ENCODE measurements at regions not wholly inside any gene's neighbourhood (a gene's known extent, or its start where the extent isn't known, plus 50 kb on each side); places are given as distances from the start of the nearest gene placed in this dataset.

- H3K4me3 ChIP-seq (ENCODE audit: low read length in 2 of 2), result no peak overlapping the region
- peaks cover 25% of the 10 kb centered on the region for H3K4me1 ChIP-seq (ENCODE audit: control insufficient read depth, insufficient read depth, low read length)
- no peaks in the 10 kb centered on the region for H3K9me3 ChIP-seq (ENCODE audit: control insufficient read depth in 2 of 2, low read length in 2 of 2)
- H3K27me3 ChIP-seq (ENCODE audit: control insufficient read depth in 1 of 2, insufficient read depth in 2 of 2, low read length in 2 of 2), result no peaks in the 10 kb centered on the region
- peak overlapping the region; percentile 66 for H3K27ac ChIP-seq (ENCODE audit: low read length)
- H3K9ac ChIP-seq (ENCODE audit: low read length in 2 of 2), result peak overlapping the region in 1 of 2 donors; percentile 6
- H3K36me3 ChIP-seq (ENCODE audit: control insufficient read depth in 2 of 2, insufficient read depth in 2 of 2, low read length in 2 of 2), result no peaks in the 10 kb centered on the region
These were observed 114.7 kb upstream of the ERCC6L2 start for GRCh38 chr9:95760791-95761190.

GRCh38 chr9:95757439-95757838 lies 118.1 kb upstream of the ERCC6L2 start:
- H3K4me3 ChIP-seq (ENCODE audit: low read length in 2 of 2), result no peak overlapping the region
- H3K27me3 ChIP-seq (ENCODE audit: control insufficient read depth in 1 of 2, insufficient read depth in 2 of 2, low read length in 2 of 2), result no peaks in the 10 kb centered on the region
- peaks cover 44% of the 10 kb centered on the region for H3K4me1 ChIP-seq (ENCODE audit: control insufficient read depth, insufficient read depth, low read length)
- no peak overlapping the region for H3K9ac ChIP-seq (ENCODE audit: low read length in 2 of 2)
- peak overlapping the region; percentile 31 for H3K27ac ChIP-seq (ENCODE audit: low read length)
- H3K36me3 ChIP-seq (ENCODE audit: control insufficient read depth in 2 of 2, insufficient read depth in 2 of 2, low read length in 2 of 2), result no peaks in the 10 kb centered on the region
- H3K9me3 ChIP-seq (ENCODE audit: control insufficient read depth in 2 of 2, low read length in 2 of 2), result no peaks in the 10 kb centered on the region

GRCh38 chr9:95756986-95757385 lies 118.5 kb upstream of the ERCC6L2 start:
- peaks cover 48% of the 10 kb centered on the region for H3K4me1 ChIP-seq (ENCODE audit: control insufficient read depth, insufficient read depth, low read length)
- H3K4me3 ChIP-seq (ENCODE audit: low read length in 2 of 2), result no peak overlapping the region
- no peak overlapping the region for H3K9ac ChIP-seq (ENCODE audit: low read length in 2 of 2)
- no peaks in the 10 kb centered on the region for H3K27me3 ChIP-seq (ENCODE audit: control insufficient read depth in 1 of 2, insufficient read depth in 2 of 2, low read length in 2 of 2)
- H3K27ac ChIP-seq (ENCODE audit: low read length), result peak overlapping the region; percentile 31
- no peaks in the 10 kb centered on the region for H3K36me3 ChIP-seq (ENCODE audit: control insufficient read depth in 2 of 2, insufficient read depth in 2 of 2, low read length in 2 of 2)
- H3K9me3 ChIP-seq (ENCODE audit: control insufficient read depth in 2 of 2, low read length in 2 of 2), result no peaks in the 10 kb centered on the region

- Histone ChIP-seq H3K36me3 (ENCODE audit: control insufficient read depth in 2 of 2, insufficient read depth in 2 of 2, low read length in 2 of 2) (no peaks in the 10 kb centered on the region), H3K4me3 (ENCODE audit: low read length in 2 of 2) (no peak overlapping the region), H3K4me1 (ENCODE audit: control insufficient read depth, insufficient read depth, low read length) (peaks cover 45% of the 10 kb centered on the region), H3K9ac (ENCODE audit: low read length in 2 of 2) (no peak overlapping the region), H3K27me3 (ENCODE audit: control insufficient read depth in 1 of 2, insufficient read depth in 2 of 2, low read length in 2 of 2) (no peaks in the 10 kb centered on the region), H3K9me3 (ENCODE audit: control insufficient read depth in 2 of 2, low read length in 2 of 2) (no peaks in the 10 kb centered on the region), H3K27ac (ENCODE audit: low read length) (no peak overlapping the region)
These were observed 119.4 kb upstream of the ERCC6L2 start for GRCh38 chr9:95756101-95756500.

GRCh38 chr9:95755421-95755730 lies 120.1 kb upstream of the ERCC6L2 start:
- H3K27ac ChIP-seq (ENCODE audit: low read length), result no peak overlapping the region
- H3K27me3 ChIP-seq (ENCODE audit: control insufficient read depth in 1 of 2, insufficient read depth in 2 of 2, low read length in 2 of 2), result no peaks in the 10 kb centered on the region
- no peak overlapping the region for H3K9ac ChIP-seq (ENCODE audit: low read length in 2 of 2)
- H3K4me1 ChIP-seq (ENCODE audit: control insufficient read depth, insufficient read depth, low read length), result peaks cover 42% of the 10 kb centered on the region
- H3K36me3 ChIP-seq (ENCODE audit: control insufficient read depth in 2 of 2, insufficient read depth in 2 of 2, low read length in 2 of 2), result no peaks in the 10 kb centered on the region
- no peak overlapping the region for H3K4me3 ChIP-seq (ENCODE audit: low read length in 2 of 2)
- H3K9me3 ChIP-seq (ENCODE audit: control insufficient read depth in 2 of 2, low read length in 2 of 2), result no peaks in the 10 kb centered on the region

GRCh38 chr9:95754533-95755420 lies 120.7 kb upstream of the ERCC6L2 start:
- H3K27me3 ChIP-seq (ENCODE audit: control insufficient read depth in 1 of 2, insufficient read depth in 2 of 2, low read length in 2 of 2), result no peaks in the 10 kb centered on the region
- H3K9ac ChIP-seq (ENCODE audit: low read length in 2 of 2), result no peak overlapping the region
- H3K9me3 ChIP-seq (ENCODE audit: control insufficient read depth in 2 of 2, low read length in 2 of 2), result no peaks in the 10 kb centered on the region
- peak overlapping the region; percentile 60 for H3K27ac ChIP-seq (ENCODE audit: low read length)
- H3K36me3 ChIP-seq (ENCODE audit: control insufficient read depth in 2 of 2, insufficient read depth in 2 of 2, low read length in 2 of 2), result no peaks in the 10 kb centered on the region
- no peak overlapping the region for H3K4me3 ChIP-seq (ENCODE audit: low read length in 2 of 2)
- H3K4me1 ChIP-seq (ENCODE audit: control insufficient read depth, insufficient read depth, low read length), result peaks cover 42% of the 10 kb centered on the region

GRCh38 chr9:95753762-95754465 lies 121.6 kb upstream of the ERCC6L2 start:
- Histone ChIP-seq H3K9me3 (ENCODE audit: control insufficient read depth in 2 of 2, low read length in 2 of 2) (no peaks in the 10 kb centered on the region), H3K4me1 (ENCODE audit: control insufficient read depth, insufficient read depth, low read length) (peaks cover 42% of the 10 kb centered on the region), H3K9ac (ENCODE audit: low read length in 2 of 2) (no peak overlapping the region), H3K4me3 (ENCODE audit: low read length in 2 of 2) (peak overlapping the region in 1 of 2 donors; percentile 15), H3K36me3 (ENCODE audit: control insufficient read depth in 2 of 2, insufficient read depth in 2 of 2, low read length in 2 of 2) (no peaks in the 10 kb centered on the region), H3K27me3 (ENCODE audit: control insufficient read depth in 1 of 2, insufficient read depth in 2 of 2, low read length in 2 of 2) (no peaks in the 10 kb centered on the region), H3K27ac (ENCODE audit: low read length) (peak overlapping the region; percentile 60)

GRCh38 chr9:95752129-95752731 lies 123.3 kb upstream of the ERCC6L2 start:
- H3K36me3 ChIP-seq (ENCODE audit: control insufficient read depth in 2 of 2, insufficient read depth in 2 of 2, low read length in 2 of 2), result no peaks in the 10 kb centered on the region
- peak overlapping the region; percentile 11 for H3K27ac ChIP-seq (ENCODE audit: low read length)
- H3K9ac ChIP-seq (ENCODE audit: low read length in 2 of 2), result no peak overlapping the region
- H3K4me1 ChIP-seq (ENCODE audit: control insufficient read depth, insufficient read depth, low read length), result peaks cover 38% of the 10 kb centered on the region
- H3K27me3 ChIP-seq (ENCODE audit: control insufficient read depth in 1 of 2, insufficient read depth in 2 of 2, low read length in 2 of 2), result no peaks in the 10 kb centered on the region
- no peaks in the 10 kb centered on the region for H3K9me3 ChIP-seq (ENCODE audit: control insufficient read depth in 2 of 2, low read length in 2 of 2)
- H3K4me3 ChIP-seq (ENCODE audit: low read length in 2 of 2), result peak overlapping the region; percentile 43 to 55

GRCh38 chr9:95751520-95751790 lies 124.0 kb upstream of the ERCC6L2 start:
- H3K4me1 ChIP-seq (ENCODE audit: control insufficient read depth, insufficient read depth, low read length), result peaks cover 33% of the 10 kb centered on the region
- no peak overlapping the region for H3K27ac ChIP-seq (ENCODE audit: low read length)
- no peaks in the 10 kb centered on the region for H3K36me3 ChIP-seq (ENCODE audit: control insufficient read depth in 2 of 2, insufficient read depth in 2 of 2, low read length in 2 of 2)
- H3K4me3 ChIP-seq (ENCODE audit: low read length in 2 of 2), result no peak overlapping the region
- H3K9me3 ChIP-seq (ENCODE audit: control insufficient read depth in 2 of 2, low read length in 2 of 2), result no peaks in the 10 kb centered on the region
- no peaks in the 10 kb centered on the region for H3K27me3 ChIP-seq (ENCODE audit: control insufficient read depth in 1 of 2, insufficient read depth in 2 of 2, low read length in 2 of 2)
- H3K9ac ChIP-seq (ENCODE audit: low read length in 2 of 2), result no peak overlapping the region

- H3K4me1 ChIP-seq (ENCODE audit: control insufficient read depth, insufficient read depth, low read length), result peaks cover 33% of the 10 kb centered on the region
- no peaks in the 10 kb centered on the region for H3K27me3 ChIP-seq (ENCODE audit: control insufficient read depth in 1 of 2, insufficient read depth in 2 of 2, low read length in 2 of 2)
- H3K36me3 ChIP-seq (ENCODE audit: control insufficient read depth in 2 of 2, insufficient read depth in 2 of 2, low read length in 2 of 2), result no peaks in the 10 kb centered on the region
- no peaks in the 10 kb centered on the region for H3K9me3 ChIP-seq (ENCODE audit: control insufficient read depth in 2 of 2, low read length in 2 of 2)
- H3K27ac ChIP-seq (ENCODE audit: low read length), result no peak overlapping the region
- H3K9ac ChIP-seq (ENCODE audit: low read length in 2 of 2), result no peak overlapping the region
- no peak overlapping the region for H3K4me3 ChIP-seq (ENCODE audit: low read length in 2 of 2)
These were observed 124.6 kb upstream of the ERCC6L2 start for GRCh38 chr9:95750725-95751519.

Data from stomach smooth muscle (tissue), 2 donors.